ENCODE measurements at regions not wholly inside any gene's neighbourhood (a gene's known extent, or its start where the extent isn't known, plus 50 kb on each side); places are given as distances from the start of the nearest gene placed in this dataset.

DNA sequence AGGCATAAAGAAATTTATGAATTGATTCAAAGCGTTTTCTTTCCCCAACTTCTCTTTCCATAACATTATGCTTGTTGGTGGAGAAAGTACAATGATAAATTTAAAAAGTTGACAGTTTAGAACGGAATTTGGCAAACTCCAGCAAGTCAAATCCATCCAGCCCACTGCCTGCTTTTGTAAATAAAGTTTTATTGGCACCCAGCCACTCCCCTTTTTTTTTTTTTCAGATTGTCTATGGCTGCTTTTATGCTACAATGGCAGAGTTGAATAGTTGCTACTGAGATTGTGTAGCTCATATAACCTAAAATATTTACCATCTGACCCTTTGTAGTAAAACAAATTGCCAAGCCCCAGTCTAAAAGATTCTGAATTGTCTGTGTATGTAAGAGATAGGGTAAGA, 112.8 kb upstream of the RBMS3 start:
- no peak overlapping the region for H3K9ac ChIP-seq (replicated peaks in 1 of 4; ENCODE audit: extremely low read depth in 1 of 4, low read depth in 3 of 4, low read length in 3 of 4)
- H3K14ac ChIP-seq (ENCODE audit: insufficient read length), result no peak overlapping the region
- no peak overlapping the region for H3K23ac ChIP-seq (ENCODE audit: insufficient read length)
- CTCF ChIA-PET (ENCODE audit: partially characterized antibody), result no interaction called here
- H2BK15ac ChIP-seq (ENCODE audit: low read length), result no peak overlapping the region
- no peaks in the 10 kb centered on the region for H4K20me1 ChIP-seq (replicated peaks in 1 of 2; ENCODE audit: control insufficient read depth in 1 of 2, insufficient read depth in 2 of 2, low read length in 2 of 2)
- H4K5ac ChIP-seq (ENCODE audit: insufficient read length, low read depth, low read length), result no peak overlapping the region
- FAIRE-seq (no peak), DNase-seq (ENCODE audit: low read depth in 1 of 2, low spot score in 2 of 2) (no peak)
- no peak overlapping the region for H2BK12ac ChIP-seq (ENCODE audit: low read depth, low read length)
- H2AK5ac ChIP-seq (ENCODE audit: low read depth, low read length), result no peak overlapping the region
- no peak overlapping the region for H3K56ac ChIP-seq (replicated peaks; ENCODE audit: insufficient read length, low read depth, low read length)
- no peak overlapping the region for H2AFZ ChIP-seq (ENCODE audit: low read length)
- no peak overlapping the region for H3K4ac ChIP-seq (replicated peaks; ENCODE audit: insufficient read length, low read depth, low read length)
- no peaks in the 10 kb centered on the region; a peak in 1 of 7 replicates for H3K4me1 ChIP-seq (replicated peaks in 1 of 4; ENCODE audit: control insufficient read depth in 3 of 4, insufficient read depth in 4 of 4, low read length in 3 of 4)
- H3K4me2 ChIP-seq (ENCODE audit: insufficient read depth in 1 of 2, low read depth in 2 of 2, low read length in 2 of 2), result no peak overlapping the region
- H3K18ac ChIP-seq (ENCODE audit: extremely low read depth, low read length), result no peak overlapping the region
- no peak overlapping the region for H4K8ac ChIP-seq (ENCODE audit: extremely low read depth, insufficient read depth, low read length)
- H3K27me3 ChIP-seq (replicated peaks in 1 of 4; ENCODE audit: control insufficient read depth in 3 of 4, extremely low read depth in 1 of 4, insufficient read depth in 3 of 4, low read length in 3 of 4), result no peaks in the 10 kb centered on the region
- H3K27ac ChIP-seq (ENCODE audit: low read depth, low read length), result no peak overlapping the region
- no peaks in the 10 kb centered on the region for H3K23me2 ChIP-seq (ENCODE audit: low read depth, low read length)
- H3K79me2 ChIP-seq (ENCODE audit: control insufficient read depth in 1 of 2, insufficient read depth in 2 of 2, low read length in 2 of 2), result no peaks in the 10 kb centered on the region
- no peak overlapping the region for H2BK120ac ChIP-seq (replicated peaks; ENCODE audit: low read depth, low read length)
- no peak overlapping the region for H3K4me3 ChIP-seq (ENCODE audit: extremely low read depth in 1 of 4, insufficient read depth in 2 of 4, low read depth in 3 of 4, low read length in 4 of 4)
- no peaks in the 10 kb centered on the region for H3K9me3 ChIP-seq (ENCODE audit: insufficient read depth in 2 of 2, low read depth in 1 of 2, low read length in 1 of 2)
- POLR2A ChIA-PET (ENCODE audit: partially characterized antibody), result no interaction called here
- H2BK5ac ChIP-seq (ENCODE audit: low read depth, low read length), result no peak overlapping the region
- H4K91ac ChIP-seq (replicated peaks; ENCODE audit: insufficient read length, low read length), result no peak overlapping the region
- H3K79me1 ChIP-seq (ENCODE audit: low read depth, low read length), result no peaks in the 10 kb centered on the region
- no peaks in the 10 kb centered on the region for H3K36me3 ChIP-seq (ENCODE audit: control insufficient read depth in 2 of 4, insufficient read depth in 4 of 4, low read length in 3 of 4)
- no peak overlapping the region for H2BK20ac ChIP-seq (ENCODE audit: low read length)
- 93% methylated on average over 2 of the region's 2 CpGs; no CpG with 5 or more reads in 1 of the 2 experiments for WGBS, 2 experiments (ENCODE audit: extremely low coverage in 1 of 2, insufficient coverage in 1 of 2, insufficient read length in 1 of 2, insufficient replicate concordance in 2 of 2, low coverage in 1 of 2, low lambda C conversion rate in 2 of 2, missing lambda C conversion rate in 1 of 2)
- TF ChIP-seq FOSL1 (IDR thresholded peaks at IDR 0.05; ENCODE audit: insufficient read depth, low read depth, low read length) (no peak), KDM5A (IDR thresholded peaks at IDR 0.05; ENCODE audit: low read length) (no peak), SUZ12 (IDR thresholded peaks at IDR 0.05; ENCODE audit: low read length) (no peak), CTBP2 (IDR thresholded peaks at IDR 0.05; ENCODE audit: borderline replicate concordance, insufficient read depth, insufficient read length, low read length) (no peak), TAF1 (IDR thresholded peaks at IDR 0.05; ENCODE audit: low read depth, low read length) (no peak), POLR2A (IDR thresholded peaks at IDR 0.05; ENCODE audit: control extremely low read depth in 1 of 2, low read depth in 2 of 2, low read length in 2 of 2) (no peak), HDAC2 (IDR thresholded peaks at IDR 0.05; ENCODE audit: borderline replicate concordance in 1 of 2, low read depth in 2 of 2, low read length in 2 of 2) (no peak), BACH1 (IDR thresholded peaks at IDR 0.05; ENCODE audit: low read length) (no peak), SAP30 (IDR thresholded peaks at IDR 0.05; ENCODE audit: insufficient read depth, insufficient replicate concordance, low read length) (no peak), E2F6 (IDR thresholded peaks at IDR 0.05) (no peak), ASH2L (IDR thresholded peaks at IDR 0.05; ENCODE audit: low read length) (no peak)
- TF ChIP-seq, protein P1, sequence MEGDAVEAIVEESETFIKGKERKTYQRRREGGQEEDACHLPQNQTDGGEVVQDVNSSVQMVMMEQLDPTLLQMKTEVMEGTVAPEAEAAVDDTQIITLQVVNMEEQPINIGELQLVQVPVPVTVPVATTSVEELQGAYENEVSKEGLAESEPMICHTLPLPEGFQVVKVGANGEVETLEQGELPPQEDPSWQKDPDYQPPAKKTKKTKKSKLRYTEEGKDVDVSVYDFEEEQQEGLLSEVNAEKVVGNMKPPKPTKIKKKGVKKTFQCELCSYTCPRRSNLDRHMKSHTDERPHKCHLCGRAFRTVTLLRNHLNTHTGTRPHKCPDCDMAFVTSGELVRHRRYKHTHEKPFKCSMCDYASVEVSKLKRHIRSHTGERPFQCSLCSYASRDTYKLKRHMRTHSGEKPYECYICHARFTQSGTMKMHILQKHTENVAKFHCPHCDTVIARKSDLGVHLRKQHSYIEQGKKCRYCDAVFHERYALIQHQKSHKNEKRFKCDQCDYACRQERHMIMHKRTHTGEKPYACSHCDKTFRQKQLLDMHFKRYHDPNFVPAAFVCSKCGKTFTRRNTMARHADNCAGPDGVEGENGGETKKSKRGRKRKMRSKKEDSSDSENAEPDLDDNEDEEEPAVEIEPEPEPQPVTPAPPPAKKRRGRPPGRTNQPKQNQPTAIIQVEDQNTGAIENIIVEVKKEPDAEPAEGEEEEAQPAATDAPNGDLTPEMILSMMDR (IDR thresholded peaks at IDR 0.05; ENCODE audit: control extremely low read depth in 1 of 3, insufficient read depth in 1 of 3, low read depth in 1 of 3, low read length in 3 of 3), result no peak

Data from H1 (cell line).